OCI-LY3 (cell line): ENCODE measurements at regions not wholly inside any gene's neighbourhood (a gene's known extent, or its start where the extent isn't known, plus 50 kb on each side); places are given as distances from the start of the nearest gene placed in this dataset.

Source experiments
- CTCF ChIP-seq: fragments of 200-600, 300-600 bp; sonication (generic); IDR thresholded peaks from 2 replicates; pipeline ENCODE4 v1.5.1; 2014; ENCODE audit warnings: antibody characterized with exemption, low read length, low read depth
- EZH2phosphoT487 ChIP-seq: fragments of 200-600 bp; shearing (Covaris generic); IDR thresholded peaks from 2 replicates; pipeline ENCODE4 v1.6.1; 2018; ENCODE audit warnings: antibody characterized with exemption, mixed run types, low read depth

- TF ChIP-seq CTCF (no peak), EZH2phosphoT487 (no peak)
Observed at GRCh38 chr7:130909161-130909836, 175.3 kb upstream of the KLF14 start.
